HG02759 (cell line): ENCODE measurements at regions not wholly inside any gene's neighbourhood (a gene's known extent, or its start where the extent isn't known, plus 50 kb on each side); places are given as distances from the start of the nearest gene placed in this dataset.

Experiments
- ATAC-seq: cut with Tn5 transposase; IDR thresholded peaks from one replicate; pipeline ENCODE4 v1.9.1; 2021; ENCODE audit warnings: mild to moderate bottlenecking, moderate library complexity; ENCODE audit not compliant: unreplicated experiment

DNA sequence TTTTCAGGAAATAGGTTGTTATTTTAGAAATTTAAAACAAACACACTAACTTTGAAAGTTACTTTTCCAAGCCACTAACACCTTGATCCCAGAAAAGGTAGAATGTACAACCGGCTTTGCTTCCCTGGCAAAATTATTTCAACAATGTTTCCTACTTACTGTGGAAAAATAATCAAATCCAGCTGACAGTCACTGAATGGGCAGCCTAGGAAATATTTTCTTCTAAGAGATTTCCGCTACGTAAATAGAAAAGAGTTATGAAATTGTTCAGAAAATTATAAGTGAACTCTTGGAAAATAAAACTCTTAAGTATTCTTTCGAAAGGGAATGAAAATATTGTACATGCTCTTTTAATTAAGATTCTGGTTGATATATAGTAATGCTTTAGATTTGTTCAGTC, 195.7 kb downstream of the GASK1B start:
- ATAC-seq: no peak

DNA sequence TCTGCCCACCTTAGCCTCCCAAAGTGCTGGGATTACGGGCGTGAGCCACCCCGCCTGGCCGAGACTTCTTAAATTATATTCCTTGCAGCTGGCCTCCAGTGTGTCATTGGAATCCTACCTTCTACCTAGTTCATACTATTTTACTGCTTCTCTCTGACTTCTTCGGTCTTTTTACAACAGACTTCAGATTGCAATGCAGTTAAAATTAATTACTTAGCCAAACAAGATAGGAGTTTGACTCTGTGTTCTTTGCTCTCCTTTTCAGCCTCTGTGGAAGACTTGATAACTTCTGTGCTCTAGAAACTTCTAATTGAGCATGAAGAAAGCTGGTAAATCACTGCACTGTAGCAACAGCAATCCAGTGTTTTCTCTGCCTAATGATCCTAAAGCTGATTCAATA, 199.5 kb downstream of the GASK1B start:
- ATAC-seq: no peak

DNA sequence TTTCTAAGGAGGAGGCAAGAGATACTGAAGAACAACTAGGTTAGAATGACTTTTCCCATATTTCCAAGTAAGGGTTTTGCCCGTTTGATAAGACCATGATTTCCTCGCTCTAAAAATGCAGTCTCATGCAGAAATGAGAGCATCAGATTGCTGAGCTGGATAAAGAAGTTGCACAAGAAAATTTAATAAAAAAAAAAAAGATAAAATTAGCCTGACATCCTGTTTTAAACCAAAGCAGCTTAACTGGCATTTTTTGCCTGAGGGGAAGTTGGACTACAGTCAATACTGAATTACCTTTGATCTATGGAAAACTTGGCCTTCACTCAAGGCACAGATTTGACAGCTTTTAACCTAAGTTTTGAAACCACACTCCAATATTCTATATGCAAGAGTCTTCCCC, 208.4 kb downstream of the GASK1B start:
- ATAC-seq: no peak

DNA sequence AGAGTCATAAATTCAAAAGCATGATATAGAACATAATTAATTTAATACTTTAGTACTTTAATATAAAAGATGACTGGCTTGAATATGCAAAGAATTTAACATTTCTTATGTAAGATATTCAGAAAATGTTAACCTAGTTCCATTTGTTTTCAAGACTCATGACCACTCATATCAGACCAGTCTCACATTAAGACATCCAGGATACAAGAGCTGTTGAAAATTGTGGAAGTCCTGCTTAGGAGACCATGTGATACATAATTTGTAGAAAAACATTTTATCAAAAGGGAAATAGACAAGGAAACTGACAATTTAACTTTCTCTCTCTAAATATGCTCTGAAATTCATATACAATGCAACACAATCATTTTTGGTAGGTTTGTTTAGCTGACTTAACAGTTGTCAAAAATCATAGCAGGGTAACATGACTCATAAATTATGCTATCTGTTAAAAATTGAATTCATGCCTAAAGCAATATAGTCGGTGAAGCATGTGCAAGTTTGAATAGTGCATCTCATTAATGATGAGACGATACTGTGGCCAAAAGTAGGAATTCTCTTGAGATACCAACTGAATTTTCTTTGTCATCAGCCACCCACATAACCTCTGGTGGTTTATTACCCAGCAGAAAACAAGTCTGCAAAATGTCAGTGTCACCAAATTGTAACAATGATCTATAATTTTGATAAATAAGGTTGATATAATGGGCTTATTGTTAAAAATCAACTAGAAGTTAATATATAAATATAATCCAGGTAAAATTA, 211.4 kb downstream of the GASK1B start:
- ATAC-seq: no peak

DNA sequence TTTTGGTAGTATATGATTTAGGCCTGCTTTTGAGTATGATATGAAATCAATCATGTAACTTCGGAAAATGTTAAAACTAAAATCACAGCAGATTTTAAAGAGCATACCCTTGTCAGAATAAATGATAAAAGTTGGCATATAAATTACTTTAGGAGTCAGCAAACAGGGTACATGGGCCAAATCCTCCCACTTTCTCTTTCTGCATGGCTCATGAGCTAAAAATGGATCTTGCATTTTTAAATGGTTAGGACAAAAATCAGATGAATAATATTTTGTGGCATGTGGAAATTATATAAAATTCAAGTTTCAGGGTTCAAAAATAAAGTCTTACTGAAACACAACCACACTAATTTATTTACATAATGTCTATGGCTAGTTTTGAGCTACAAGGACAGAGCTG, 214.9 kb downstream of the GASK1B start:
- ATAC-seq: no peak

DNA sequence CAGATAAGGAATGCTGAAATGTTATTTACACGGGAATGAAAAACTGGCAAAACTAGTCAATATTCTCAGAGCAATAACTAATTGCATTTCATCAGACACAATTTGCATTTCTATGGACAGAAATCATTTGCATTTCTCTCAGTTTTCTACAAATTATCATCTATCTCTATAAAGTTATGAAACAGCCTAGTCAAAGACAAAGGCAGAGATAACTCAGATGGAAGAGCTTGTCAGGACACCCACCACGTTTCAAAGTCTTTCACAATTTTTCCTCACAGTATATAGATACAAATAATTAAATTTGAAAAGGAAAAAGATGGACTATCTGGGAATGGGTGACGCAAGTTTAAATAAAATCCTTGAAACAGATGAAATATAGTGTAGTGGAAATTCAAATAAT, 230.8 kb downstream of the GASK1B start:
- ATAC-seq: no peak

DNA sequence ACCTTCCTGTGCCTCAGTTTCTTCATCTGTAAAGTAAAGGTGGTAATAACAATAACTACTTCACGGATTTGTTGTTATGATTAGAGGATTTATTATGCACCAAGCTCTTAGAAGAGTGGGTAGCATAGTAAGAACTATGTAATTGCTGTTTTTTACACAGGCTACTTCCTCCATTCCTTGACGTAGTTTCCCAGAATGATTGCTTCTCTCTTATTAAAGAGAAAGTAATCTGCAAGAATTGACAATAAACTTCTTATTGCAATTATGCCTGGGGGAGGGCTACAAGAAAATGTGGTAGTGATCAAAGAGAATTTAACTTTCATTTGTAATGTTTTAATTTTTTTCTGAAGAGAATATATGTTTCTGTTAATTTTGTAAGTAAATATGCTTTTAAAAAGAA, 238.7 kb downstream of the GASK1B start:
- no peak for ATAC-seq

DNA sequence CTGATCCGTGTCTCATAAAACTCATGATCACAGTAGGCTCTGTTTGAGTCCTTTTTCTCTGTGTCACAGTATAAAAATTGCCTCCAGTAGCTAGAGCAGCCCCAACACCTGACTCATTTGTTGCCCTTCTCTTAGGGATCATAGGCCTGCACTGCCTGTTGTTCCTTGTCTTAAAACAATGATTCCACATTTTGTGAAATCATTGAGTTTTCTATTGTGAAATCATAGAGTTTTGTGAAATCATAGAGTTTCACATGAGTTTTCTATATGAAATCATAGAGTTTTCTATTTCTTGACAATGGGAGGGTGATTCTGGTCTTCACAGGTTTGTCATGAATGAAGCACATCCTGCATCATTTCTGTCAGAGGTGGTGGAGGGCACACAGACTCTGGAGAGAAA, 239.9 kb downstream of the GASK1B start:
- ATAC-seq: no peak

DNA sequence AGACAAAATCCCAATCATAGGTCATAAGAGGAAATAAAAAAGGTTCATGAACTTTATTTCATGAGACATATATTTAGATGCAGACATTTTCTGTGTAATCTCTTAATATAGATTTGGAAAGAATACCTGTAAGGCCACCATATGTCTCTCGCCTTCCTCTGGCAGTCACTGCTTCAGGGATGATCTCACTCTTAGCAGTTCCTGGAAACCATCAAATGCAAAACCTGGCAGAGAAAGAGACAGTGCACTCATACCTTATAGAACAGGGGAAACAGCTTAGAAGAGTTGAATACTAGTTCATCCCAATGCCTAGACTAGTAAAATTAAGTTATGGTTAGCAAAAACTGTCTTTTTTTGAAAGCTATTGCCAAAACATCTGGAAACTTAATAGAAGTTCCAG, 243.3 kb downstream of the GASK1B start:
- no peak for ATAC-seq

DNA sequence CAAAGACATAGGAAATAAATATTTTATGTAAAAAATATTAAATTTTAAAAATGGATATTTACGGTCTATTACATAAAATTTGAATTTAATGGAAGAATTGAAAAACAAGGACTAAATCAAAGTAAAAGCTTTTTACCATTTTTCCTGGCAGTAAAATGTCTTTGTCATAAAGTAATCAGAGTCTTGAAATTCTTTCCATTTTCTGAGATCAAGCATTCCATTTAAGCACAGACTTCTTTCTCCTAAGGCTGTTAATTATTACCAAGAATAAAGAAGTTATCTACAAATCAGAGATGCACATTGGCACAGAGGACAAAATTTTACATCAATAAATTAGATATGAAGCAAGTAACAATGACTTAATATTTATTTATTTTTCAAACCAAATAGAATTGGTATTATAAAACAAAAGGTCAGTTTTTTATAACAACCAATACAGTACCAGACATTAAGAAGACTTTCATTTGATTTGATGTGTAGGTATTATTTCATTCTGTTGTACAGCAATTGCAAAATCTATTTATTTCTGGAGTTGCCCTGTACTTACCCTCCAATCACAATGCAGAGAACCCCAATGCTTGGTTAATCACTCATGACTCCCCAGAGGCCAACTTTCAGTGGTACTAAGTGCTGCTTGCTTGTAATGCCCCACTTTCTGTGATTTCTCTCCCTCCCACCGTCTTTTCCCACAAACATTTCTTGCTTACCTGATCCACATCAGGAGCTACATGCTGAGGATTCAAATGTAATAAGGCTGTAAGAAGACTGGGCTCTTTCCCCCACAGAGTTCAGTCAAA, 254.6 kb downstream of the GASK1B start:
- no peak for ATAC-seq

DNA sequence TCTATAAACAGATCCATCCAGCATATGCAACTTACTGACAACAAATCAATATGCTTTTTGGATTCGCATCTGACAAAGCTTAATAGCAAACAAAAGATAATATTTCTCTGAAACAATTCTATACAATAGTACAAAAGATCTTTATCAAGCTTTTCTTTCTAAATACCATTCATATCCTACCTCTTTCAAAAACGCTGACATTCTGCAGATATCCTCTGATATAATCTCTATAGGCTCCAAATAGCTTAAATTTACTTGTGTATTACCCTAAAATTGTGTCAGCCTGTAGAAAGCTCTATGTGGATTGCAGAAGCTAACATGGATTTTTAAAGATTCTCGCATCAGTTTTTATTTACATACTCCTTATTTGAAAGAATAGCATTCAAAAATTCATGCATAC, 260.6 kb downstream of the GASK1B start:
- ATAC-seq: no peak

DNA sequence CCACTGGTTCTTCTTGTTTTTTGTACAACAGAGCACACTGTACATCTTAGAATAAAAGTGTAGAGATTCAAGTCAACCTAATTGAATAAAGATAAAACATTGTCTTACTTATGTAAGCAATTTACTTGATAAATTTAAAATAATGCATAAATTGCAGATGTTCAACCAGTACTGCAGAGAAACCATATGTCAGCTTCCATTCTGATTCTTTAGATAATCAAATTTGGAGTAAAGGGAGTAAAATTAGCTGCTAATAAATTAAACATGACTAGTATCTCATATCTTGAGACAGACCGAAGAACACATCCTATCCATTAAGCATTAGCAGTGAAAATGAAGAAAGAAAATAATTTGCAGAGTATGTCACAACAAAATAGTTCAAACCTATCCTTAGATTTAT, 261.2 kb downstream of the GASK1B start:
- no peak for ATAC-seq

DNA sequence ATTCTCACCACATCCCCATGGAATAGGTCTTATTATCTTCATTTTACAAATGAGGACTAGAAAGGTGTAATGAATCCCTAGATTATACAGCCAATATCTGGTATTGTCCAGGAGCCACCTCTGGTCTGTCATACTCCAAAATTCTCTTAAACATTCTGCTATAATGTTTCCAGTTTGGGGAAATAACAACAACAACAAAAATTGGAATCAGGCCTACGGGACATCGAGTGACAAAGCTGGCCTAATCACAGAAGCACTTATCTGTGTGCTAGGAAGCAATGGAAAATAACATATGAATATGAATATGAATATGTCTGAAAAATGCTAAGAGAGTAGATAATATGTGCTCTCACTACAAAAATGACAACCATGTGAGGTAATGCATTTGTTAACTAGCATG, 264.1 kb downstream of the GASK1B start:
- no peak for ATAC-seq

DNA sequence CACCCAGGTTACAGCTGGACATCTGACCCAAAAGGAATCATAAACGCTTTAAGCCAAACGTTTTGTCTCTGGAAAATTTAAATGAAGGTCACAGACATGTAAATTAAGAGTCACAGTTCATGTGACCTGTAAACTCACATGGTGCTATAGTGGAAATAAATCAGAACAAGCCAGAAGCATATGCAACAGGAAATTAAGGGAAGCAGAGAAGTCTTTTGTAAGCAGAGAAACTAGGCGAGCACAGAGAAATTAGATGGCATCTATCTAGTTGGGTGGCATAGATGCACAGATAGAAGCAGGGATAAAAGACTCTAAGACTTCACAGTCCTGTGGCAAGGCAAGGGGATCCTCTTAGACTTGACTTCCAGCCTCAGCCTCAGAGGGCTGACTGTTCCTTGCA, 264.8 kb downstream of the GASK1B start:
- ATAC-seq: no peak

DNA sequence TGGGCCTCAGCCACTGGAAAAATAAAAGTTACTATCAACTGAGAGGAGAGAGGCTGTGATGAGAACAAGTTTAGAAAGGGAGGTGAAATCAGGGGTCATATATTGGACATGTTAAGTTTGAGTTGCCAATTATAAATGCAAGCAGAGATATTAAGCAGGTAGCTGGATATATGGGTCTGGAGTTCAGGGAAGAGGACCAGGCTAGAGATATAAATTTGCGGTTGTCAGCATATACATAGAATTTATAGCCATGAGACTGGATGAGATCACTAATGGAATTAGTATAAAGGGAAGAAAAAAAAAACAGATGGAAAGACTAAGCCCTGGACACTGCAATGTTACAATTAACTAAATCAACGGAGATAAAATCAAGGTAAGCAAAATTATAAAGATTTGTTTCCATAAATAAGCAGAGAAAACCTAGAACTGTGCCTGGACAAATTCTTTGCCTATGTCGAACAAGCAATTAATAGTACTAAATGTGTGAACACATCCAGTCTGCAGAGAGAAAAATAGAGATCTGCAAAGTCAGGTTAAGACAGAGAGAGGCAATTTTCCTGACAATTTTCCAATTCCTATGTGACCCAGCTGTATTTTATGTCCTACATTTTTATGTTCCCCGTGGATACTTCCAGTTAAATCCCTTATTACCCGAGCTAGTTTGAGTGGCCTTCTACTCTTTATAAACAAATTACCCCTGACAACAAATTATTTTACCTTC, 265.4 kb downstream of the GASK1B start:
- ATAC-seq: no peak

DNA sequence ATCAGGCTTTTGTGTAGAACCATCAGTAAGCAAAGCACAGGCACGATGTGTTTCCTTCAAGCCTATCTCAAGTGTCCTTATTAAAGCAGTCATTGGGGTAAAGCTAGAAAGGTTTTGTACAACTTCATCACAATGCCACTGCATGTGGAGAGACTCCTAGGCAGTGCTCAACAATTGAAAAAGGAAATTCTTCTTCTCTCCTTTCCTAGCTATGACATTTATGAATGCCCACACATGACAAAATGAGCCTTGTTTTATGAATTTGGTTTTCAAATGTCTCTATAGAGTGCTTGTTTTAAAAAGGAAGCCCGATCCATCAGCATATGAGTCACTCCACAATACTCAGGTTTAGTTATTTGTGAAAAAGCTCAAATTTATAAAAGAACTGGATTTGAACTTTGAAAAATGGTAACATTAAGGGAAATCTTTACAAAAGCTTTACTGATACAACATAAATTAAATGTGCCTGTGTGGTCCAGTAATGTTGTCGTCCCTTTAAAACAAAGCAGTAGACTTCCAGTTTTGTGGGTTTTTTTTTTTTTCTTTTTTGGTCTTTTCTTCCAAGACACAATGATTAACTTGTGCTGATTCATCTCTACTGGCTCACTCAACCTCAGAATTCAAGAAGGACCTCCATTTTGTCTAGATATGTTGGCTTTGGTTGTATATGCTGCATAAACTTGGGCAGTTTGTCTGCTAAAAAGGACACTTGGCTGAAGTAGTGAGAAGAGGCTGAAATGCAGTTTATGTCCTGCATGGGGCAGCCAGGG, 273.8 kb downstream of the GASK1B start:
- no peak for ATAC-seq

DNA sequence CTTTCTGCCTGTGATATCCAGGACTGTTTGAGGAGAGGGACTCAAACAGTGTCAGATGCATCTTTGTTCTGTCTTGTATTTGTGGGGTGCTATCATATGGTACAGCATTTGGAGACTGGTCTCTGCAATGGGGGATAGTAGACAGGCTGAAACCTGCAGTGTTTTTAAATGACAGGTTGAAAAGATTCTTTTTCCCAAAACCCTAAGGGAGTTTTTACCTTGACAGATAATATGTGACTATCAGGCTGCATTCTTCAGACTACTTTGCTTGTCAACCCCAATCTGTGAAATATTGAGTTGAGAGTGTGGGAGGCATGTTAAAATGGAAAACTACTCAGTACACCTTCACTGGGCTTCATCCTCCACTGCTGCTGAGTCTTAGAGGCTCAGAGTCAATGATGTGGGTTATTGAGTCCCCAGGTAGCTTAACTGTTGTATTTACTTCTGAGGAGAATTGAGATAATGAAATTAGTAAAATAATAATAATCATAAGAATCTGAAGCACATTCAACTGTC, 274.9 kb downstream of the GASK1B start:
- ATAC-seq: no peak

DNA sequence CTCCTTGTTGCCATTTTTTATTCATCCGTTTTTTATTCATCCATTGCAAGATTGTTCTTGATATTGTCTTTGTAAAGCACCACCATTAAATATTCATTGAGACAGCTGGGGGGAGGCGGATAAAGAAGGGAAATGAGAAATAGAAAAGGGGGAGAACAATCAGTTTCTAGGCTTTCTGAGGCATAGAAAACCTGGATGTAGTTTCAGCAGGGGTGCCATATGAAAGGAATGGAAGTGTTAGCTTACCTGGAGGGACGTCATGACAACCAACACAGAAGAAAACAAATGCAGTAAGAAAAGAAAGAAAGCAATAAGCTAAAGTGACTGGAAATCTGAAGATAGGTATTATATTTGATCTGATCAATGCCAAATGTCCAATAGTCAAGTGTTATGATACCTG, 276.1 kb downstream of the GASK1B start:
- ATAC-seq: no peak

DNA sequence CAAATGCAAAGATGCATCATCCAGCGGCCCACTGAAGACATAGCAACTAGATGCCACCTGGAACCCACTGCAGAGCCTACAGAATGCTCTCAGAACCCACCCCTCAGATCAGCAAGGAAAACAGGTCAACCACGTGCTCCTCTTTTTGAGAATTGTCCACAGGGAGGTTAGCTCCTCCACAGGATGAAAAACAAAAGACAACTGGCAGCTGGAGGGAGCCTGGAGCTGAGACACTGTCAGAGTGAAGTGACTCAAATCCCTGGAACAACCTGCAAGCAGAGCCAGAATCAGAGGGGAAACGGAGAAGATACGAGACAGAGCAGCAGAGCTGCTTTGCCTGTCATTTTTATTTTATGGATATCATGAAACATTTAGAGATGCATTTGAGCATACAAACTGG, 277.6 kb downstream of the GASK1B start:
- ATAC-seq: no peak

DNA sequence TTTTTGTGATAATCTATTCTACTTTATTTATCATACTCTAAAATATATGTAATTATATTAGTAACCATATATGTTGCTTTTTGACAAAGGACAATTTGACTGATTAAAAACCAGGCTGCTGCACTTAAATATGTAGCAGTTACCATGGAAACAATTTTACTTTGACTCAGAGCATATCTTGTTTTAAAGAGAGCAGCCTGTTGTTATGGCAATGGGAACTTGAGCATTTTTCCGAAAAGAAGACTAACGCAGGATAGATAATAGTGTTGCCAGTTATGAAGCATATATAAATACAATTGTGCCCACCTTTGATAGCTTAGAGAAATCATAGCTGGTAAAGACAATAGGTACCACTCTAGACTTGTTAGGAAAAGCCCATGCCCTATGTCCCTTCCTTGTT, 283.0 kb downstream of the GASK1B start:
- ATAC-seq: no peak

DNA sequence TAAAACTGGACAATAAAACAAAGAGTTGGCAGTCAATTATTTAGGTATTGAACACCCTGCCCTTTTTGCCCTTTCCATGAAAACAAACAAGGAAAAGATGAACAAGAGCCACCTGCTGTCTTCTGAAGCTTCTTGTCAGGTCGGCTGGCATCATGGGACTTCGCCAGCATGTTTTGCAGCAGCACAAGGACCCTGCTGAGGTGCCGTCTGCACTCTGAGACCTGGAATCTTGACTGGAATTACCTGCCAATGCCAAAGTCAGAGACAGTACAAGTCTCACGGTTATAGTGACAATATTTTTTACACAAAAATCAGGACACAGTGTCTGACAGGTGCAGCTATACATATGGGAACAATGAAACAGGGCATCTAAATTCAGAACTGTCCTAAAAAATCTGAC, 284.5 kb downstream of the GASK1B start:
- no peak for ATAC-seq
